ENCODE measurements at regions not wholly inside any gene's neighbourhood (a gene's known extent, or its start where the extent isn't known, plus 50 kb on each side); places are given as distances from the start of the nearest gene placed in this dataset.
"Not testable (repeated sequence)": the region's sequence is repeated elsewhere in the genome, so short reads cannot be mapped to it uniquely, and the experiment has no call there.

GRCh38 chr10:45250694-45251075 lies 64.7 kb downstream of the OR13A1 start:
- DNase-seq (ENCODE audit: low spot score) = not testable (repeated sequence)
